Stimulated activated naive CD8-positive, alpha-beta T cell treated with anti-CD3 and anti-CD28 coated beads, Interleukin-15, Interleukin-2, amounts not matched to agents 100 U/mL and 50 U/mL, for 24 hours (primary cell): ENCODE measurements at regions not wholly inside any gene's neighbourhood (a gene's known extent, or its start where the extent isn't known, plus 50 kb on each side); places are given as distances from the start of the nearest gene placed in this dataset.
"Not testable (repeated sequence)": the region's sequence is repeated elsewhere in the genome, so short reads cannot be mapped to it uniquely, and the experiment has no call there.

Experiments used
- ATAC-seq: fragments of 150-1000 bp; cut with Tn5 transposase; one replicate; pipeline ENCODE4 v1.10.0; 2021
- DNase-seq: peaks from one replicate; pipeline ENCODE4 v3.0.0; 2021

DNA sequence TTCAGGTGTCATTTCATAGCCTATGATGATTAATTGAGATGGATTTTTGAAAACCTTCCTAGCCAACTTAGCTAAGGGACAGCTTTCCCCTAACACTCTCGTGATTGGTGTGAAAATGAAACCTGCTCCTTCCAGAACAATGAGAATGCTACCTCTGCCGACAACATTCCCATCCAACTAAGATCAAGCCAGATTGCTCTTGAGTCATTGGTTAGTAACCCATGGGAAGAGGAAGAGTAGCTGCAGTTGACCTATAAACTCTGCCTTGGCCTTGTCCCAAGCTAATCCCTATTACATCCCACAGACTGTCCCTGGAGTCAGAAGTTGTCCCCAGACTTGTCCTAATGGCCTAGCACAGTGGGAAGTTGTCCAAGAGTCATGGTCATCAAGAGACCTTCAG is 80.5 kb upstream of the SVIL start:
- no peak for DNase-seq
- no peak for ATAC-seq

DNA sequence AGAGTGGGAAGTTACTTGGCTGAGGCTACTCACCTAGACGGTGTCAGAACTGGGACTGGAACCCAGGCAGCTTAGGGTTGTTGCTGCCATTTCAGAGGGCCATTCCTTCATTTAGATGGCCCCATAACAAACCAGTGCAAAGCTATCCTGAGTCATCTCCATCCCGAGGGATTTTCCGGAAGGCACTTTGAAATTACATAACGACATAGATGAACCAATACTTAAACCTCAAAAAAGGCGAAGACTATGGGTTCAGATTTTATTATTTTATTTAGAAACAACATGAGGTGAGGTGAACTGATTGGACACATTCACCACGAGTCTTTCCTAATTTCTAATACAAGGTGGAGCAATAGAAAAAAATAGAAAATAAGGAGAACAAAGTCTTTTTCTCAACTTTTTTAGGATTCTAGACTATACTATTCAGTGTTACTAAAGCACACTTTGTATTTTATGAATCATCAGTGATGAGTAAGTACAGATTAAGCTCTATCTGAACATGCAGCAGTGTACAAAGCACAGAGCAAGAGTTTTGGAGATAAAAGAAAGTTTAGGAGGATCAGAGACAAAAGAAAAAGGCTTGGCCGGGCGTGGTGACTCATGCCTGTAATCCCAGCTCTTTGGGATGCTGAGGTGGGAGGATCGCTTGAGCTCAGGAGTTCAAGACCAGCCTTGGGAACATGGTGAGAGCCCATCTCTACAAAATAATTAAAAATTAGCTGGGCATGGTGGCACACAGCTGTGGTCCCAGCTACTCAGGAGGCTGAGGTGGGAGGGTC is 79.5 kb upstream of the SVIL start:
- no peak for ATAC-seq
- DNase-seq = no peak

DNA sequence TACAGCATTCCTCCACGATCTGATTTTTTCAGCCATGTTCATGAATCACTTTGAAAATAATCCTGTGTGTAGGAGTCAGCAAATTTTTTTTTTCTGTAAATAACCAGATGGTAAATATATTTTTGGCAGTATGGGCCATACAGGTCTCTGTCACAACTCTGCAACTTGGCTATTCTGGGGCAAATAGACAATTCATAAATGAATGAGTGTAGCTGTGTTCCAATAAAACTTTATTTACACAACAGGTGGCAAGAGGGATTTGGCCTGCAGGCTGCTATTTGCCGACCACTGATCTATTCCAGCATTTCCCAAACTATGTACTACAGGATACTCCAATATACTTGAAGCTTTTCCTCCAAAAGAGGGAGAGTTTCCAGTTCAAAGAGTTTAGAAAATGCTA is 78.7 kb upstream of the SVIL start:
- ATAC-seq (no peak), DNase-seq (no peak)

DNA sequence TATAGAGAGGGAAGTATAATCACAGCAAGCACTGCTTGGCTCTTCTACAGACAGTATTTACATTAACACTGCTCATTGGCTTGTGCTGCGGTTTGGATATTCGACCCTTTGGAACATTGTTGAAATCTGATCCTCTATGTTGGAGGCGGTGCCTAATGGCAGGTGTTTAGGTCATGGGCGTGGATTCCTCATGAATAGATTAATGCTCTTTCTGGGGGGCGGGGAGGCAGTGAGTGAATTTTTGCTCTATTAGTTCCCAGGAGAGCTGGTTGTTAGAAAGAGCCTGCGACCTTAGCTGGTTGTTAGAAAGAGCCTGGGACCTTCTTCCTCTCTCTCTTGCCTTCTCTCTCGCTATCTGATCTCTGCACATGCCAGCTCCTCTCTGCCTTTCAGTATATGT is 77.3 kb upstream of the SVIL start:
- DNase-seq (no peak), ATAC-seq (no peak)

DNA sequence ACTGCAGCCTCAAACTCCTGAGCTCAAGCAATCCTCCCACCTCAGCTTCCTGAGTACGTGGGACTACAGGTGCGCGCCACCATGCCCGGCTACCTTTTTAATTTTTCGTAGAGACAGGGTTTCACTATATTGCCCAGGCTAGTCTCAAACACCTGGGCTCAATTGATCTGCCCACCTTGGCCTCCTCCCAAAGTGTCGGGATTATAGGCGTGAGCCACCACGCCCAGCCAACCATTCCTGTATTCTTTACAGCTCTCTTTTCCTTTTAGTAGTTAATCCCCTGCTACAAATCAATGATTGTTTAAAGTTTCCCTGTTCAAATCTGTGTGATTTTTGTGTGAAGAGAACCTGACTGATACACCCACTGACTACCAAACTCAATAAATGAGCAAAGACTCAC is 75.4 kb upstream of the SVIL start:
- ATAC-seq (no peak), DNase-seq (no peak)

DNA sequence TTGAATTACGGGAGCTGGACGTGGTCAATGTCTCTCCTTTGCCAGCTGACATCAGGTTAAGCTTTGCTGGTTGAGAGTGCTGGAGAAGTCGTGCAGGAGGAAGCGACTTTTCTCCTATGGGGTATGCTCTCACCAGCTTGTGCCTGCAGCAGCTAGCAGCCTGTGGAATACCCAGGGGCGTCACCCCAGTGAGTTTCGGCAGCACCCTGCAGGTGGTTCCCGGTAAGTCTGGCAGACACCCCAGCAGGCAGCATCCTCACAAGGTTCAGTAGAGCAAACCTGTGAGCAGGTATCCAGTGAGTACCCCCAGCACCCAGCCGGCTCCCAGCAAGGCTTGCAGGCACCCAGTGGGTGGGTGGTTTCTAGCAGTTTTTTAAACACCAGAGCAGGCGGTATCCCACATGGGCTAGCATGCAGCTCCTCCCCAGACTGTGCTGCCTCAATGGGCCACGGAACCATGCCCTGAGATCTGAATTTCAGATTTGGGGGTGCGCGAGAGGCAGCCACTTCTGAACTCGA is 74.8 kb upstream of the SVIL start:
- ATAC-seq (no peak), DNase-seq (no peak)

DNA sequence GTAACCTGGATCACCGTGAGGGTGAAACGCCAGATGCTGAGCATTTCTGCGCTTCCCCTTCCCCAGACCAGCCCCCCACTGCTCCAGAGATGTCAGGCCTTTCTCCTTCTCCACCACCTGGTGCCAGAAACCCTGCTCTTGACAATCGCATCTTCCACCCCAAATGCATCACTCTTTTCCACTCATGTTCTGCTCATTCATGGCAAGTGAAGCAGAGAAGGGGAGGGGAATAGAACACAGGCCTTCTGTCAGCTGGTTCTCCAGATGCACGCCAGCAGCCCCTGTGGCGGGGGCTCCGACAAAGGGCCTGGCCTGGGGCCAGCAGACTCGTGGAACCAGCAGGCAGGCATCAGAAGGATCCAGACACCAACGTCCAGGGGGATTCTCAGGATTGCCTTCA is 68.5 kb upstream of the SVIL start:
- ATAC-seq = no peak
- DNase-seq = no peak

DNA sequence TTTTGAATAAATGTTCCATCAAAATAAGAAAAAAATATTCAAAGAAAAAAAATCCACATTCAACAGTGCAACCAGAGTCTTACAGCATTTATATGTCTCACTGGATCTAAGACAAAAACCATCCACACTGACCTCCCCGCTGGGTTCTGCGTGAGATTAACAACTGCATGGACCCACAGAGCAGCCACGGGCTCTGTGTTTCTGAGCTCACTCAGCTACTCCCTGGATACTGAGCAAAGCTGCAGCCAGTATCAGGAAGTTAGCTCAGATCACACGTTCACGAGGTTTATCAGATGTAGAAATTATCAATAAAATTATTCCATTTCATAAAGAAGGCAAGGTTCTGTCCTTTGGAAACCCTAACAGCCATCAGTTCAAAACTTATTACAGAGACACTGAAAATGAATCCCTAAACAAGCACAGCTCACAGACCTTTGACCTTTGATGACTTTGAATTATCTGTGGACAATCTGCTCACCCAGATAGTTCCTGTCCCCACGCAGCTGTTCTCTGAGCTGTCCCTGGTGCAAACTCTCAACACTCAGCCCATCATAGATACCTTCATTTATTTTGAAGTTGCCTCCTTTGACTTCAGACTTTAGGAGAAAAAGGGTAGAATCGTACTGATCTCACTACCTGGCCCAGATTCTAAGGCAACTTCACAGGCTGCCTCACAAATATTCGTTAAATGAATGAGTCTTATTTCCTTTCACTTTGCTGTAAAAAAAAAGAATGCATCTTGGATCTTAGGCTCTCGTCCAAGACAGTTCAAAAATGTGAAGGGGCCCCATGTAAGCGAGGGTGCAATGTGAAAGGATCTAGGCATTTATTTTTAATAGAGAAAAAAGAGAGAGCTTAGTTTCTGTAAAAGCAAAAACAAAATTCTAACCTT is 67.7 kb upstream of the SVIL start:
- DNase-seq = no peak
- peak; percentile 36 for ATAC-seq

DNA sequence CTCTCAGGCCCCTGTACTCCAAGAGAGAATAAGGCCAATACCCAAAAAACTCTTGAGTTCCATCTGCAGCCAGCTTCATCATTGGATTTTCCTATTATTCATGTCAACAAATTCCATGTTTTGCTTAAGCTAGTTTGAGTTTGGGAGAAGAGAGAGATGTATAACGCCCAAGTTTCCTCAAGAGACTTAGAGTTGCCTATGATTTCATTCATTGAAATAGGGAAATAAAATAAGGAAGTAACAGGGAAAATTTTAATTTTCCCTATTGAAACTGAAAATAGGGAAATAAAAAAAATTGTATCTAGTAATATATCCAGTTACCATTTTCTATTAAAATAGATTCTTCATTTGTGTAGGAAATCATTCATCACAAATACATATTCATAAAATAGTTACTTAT is 66.5 kb upstream of the SVIL start:
- ATAC-seq (no peak), DNase-seq (no peak)

DNA sequence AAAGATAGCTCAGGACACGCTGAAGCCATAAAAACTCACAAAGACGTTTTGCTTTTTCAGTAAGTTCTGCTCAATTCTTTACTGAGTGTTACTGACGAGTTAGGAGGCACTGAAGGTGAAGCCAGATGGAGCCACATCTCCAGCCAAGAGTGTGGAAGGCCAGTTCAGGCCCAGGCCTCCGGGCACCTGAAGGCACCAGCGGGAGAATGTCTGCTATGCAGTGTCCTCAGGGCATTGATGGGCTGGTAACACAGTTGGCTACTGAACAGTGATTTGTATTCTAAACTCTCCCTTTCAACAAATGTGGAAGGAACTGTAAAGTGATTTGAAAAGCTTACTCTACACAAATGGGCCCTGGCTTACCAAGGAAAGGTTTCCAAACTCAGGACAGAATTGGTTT is 64.8 kb upstream of the SVIL start:
- DNase-seq (no peak), ATAC-seq (no peak)

DNA sequence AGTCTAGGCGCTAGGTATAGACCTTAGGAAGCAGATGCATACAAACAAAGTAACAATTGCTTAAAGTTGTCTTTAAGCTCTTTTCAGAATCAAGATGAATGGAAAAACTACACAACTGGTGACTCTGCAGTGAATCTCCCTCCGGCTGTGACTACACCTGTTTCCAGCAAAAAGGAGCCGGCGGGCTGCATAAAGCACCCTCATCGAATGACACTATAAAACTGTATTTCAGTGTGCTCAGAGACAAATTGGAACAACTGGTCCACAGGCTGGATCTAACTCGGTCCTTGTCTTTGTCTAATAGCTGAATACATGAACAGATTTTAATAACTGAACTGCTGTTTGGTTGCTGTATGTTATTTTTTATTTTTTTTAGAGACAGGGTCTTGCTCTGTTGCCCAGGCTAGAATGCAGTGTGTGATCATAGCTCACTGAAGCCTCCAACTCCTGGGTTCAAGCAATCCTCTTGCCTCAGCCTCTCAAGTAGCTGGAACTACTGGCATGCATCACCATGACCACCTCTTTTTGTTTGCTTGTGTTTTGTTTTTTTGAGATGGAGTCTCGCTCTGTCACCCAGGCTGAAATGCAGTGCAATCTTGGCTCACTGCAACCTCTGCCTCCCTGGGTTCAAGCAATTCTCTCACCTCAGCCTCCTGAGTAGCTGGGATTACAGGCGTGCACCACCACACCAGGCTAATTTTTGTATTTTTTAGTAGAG is 64.2 kb upstream of the SVIL start:
- ATAC-seq (no peak), DNase-seq (no peak)

DNA sequence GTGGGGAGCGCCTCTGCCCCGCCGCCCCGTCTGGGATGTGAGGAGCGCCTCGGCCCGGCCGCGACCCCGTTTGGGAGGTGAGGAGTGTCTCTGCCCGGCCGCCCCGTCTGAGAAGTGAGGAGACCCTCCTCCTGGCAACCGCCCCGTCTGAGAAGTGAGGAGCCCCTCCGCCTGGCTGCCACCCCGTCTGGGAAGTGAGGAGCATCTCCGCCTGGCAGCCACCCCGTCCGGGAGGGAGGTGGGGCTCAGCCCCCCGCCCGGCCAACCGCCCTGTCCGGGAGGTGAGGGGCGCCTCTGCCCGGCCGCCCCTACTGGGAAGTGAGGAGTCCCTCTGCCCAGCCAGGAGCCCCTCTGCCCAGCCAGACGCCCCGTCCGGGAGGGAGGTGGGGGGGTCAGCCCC is 61.8 kb upstream of the SVIL start:
- DNase-seq, ATAC-seq: not testable (repeated sequence)

DNA sequence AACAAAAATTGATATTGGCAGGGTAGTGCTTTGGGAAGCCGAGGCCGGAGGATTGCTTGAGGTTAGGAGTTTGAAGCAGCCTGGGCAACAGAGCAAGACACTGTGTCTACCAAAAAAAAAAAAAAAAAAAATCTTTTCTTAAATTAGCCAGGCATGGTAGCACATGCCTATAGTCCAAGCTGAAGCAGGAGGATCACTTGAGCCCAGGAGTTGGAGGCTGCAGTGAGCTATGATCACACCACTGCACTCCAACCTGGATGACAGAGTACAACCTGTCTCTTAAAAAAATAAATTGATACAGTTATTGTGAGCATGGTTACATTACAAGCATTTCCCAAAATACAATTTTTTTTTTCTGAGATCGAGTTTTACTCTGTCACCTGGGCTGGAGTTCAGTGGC is 59.4 kb upstream of the SVIL start:
- ATAC-seq = no peak
- DNase-seq = no peak

DNA sequence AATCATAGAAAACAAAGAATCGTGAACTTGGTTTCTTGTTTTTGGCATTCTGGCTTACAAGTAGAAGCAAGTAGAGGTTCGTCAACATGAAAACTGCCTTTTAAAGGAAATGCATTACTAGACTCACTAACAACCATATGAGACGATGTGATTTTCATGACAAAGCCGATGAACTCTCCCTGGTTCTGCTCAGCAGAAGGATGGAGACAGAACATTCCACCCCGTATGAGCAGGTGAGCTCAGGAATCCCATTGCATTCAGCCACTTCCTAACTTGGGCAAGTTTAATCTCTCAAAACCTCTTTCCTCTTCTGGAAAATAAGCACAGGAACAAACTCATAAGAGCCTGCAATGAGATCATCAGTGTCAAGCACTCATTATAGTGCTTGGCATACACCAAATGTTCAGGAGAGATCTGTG is 57.4 kb upstream of the SVIL start:
- DNase-seq = no peak

DNA sequence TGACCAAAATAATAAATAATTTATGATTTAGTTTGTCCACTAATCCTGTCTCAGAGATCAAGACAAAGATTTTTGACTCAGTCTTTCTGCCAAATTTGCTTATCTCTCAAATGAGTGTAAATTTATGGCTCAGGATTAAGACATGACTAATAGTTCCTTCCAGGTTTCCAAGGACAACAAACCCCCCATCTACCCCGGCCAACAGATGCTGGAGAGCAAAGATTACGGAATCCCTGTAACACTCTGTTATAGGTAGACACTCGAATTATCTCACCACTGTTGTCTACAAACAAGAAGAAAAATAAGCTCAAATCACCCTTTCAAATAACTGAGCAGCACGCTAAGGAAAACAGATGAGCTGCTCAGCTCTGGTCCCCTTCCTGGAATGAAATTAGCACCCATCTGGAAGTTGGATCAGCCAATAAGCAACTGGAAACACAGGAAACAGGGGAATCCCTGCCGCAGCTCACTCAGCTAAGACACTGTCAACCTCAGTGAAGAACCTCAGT is 56.8 kb upstream of the SVIL start:
- DNase-seq (no peak), ATAC-seq (no peak)

More for the DNA sequence above, 57.4 kb upstream of the SVIL start:
- ATAC-seq = no peak

DNA sequence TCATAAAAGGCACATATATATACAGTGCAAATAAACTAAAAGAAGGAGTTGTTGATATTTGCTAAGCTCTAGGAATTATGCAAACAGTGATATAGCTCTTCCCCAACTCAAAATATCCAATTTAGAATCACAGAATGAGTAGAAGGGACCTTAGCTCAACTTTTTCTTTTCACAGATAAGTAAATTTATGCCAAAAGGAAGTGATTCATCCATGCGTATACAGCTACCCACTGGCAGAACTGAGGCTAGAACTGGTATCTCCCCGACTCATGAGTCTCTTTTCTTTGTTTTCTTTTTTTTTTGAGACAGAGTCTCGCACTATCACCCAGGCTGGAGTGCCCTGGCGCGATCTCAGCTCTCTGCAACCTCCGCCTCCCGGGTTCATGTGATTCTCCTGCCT is 54.2 kb upstream of the SVIL start:
- peak; percentile 85 for ATAC-seq

DNA sequence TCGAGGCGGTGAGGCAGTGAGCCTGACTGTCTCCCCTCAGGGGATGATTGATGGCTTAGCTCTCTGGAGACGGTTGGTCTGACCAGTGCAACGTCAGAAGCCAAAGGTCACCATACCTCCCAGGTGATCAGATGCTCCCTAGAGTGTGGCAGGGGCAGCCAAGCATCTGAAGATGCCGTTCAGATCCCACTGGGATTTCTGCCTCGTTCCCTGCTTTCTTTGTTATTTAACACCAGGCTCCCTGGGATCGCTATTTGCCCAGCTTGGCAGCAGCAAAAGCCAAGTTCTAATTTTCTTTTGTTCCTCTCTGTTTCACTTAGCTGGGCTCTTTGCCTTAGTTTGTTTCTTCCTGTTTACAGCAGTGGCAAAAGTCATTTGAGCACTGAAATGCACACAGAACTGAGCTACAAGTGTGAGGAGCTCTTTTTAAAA is 53.5 kb upstream of the SVIL start:
- ATAC-seq = no peak
- no peak for DNase-seq

More for the DNA sequence above, 54.2 kb upstream of the SVIL start:
- DNase-seq = no peak

DNA sequence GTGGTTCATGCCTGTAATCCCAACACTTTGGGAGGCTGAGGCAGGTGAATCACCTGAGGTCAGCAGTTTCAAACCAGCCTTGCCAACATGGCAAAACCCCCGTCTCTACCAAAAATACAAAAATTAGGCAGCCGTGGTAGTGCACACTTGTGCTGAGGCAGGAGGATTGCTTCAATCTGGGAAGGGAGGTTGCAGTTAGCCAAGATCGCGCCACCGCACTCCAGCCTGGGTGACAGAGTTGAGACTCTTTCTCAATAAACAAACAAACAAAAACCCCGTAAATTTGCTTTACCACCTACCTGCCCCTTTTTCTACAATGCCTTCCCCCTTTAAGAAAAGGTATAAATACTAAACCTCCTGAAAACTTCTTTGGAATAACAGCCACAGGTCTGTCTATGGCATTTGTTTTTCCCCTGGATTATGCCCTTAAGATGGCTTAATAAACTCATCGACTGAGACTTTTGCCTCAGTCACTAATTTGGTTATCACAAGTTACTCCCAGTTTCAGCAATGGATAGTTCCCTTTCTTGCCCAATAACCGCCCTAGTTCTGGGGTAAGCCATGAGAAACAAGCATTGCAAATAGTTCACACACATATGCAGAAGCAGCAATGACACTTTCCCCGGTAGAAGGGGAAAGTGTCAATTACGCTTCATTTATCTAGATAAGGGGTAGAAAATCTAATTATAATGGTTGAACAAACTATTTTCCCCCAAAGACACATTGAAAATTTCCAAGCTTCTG is 52.8 kb upstream of the SVIL start:
- DNase-seq = no peak
- ATAC-seq = no peak

DNA sequence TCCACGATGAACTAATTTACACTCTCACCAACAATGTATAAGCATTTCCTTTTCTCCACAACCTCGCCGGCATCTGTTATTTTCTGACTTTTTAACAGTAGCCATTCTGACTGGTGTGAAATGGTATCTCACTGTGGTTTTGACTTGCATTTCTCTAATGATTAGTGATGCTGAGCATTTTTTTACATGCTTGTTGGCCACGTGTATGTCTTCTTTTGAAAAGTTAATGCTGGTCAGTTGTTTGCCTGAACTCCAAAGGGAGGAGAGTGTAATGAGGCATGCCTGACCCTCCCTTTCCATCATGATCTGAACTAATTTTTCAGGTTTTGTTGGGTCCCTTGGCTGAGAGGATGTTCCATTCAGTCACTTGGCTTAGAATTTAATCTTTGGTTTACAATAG is 50.7 kb upstream of the SVIL start:
- no peak for DNase-seq
- ATAC-seq = no peak
